ENCODE measurements at regions not wholly inside any gene's neighbourhood (a gene's known extent, or its start where the extent isn't known, plus 50 kb on each side); places are given as distances from the start of the nearest gene placed in this dataset.

DNA sequence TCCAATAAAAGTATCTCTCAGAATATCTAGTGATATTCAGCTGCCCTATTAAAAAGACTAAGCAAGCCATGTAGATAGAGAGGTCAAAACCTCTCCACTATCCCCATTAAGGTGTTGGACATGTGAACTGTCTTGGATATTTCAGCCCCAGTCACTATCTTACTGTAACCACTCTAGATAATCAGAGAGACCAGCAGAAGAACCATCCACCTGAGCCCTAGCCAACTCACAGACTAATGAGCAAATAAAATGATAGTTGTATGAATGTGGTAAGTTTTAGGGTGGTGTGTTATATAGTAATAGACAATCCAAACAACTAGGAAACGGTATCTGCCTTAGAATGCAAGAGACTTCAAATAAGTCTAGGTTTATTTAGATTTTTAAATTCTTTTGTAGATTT, 268.6 kb upstream of the KLF14 start:
- DNase-seq = no peak

GRCh38 chr7:131003634-131004033, 269.6 kb upstream of the KLF14 start:
- DNase-seq = no peak

DNA sequence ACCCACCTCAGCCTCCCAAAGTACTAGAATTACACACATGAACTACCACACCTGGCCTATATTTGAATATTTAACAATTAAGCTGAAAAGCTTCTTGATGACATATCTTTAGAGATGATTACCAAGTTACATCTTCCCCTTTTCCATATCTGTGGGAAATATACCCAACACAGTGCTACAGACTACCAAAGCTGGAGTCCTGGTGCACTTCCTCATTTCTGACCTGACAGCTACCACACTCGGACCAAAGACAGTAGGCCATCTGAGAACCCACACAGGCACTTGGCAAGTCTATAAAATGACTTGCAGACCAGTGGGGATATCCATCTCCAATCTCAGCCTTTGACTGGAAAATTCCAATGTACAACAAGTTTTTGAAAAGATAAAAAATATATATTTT, 270.4 kb upstream of the KLF14 start:
- DNase-seq = no peak

GRCh38 chr7:131007439-131008330, 273.7 kb upstream of the KLF14 start:
- DNase-seq = peak; percentile 81

- peak; percentile 78 for DNase-seq
Measured at GRCh38 chr7:131008840-131009711, 275.1 kb upstream of the KLF14 start.

- DNase-seq = no peak
Measured at GRCh38 chr7:131010029-131010716, 276.2 kb upstream of the KLF14 start.

DNA sequence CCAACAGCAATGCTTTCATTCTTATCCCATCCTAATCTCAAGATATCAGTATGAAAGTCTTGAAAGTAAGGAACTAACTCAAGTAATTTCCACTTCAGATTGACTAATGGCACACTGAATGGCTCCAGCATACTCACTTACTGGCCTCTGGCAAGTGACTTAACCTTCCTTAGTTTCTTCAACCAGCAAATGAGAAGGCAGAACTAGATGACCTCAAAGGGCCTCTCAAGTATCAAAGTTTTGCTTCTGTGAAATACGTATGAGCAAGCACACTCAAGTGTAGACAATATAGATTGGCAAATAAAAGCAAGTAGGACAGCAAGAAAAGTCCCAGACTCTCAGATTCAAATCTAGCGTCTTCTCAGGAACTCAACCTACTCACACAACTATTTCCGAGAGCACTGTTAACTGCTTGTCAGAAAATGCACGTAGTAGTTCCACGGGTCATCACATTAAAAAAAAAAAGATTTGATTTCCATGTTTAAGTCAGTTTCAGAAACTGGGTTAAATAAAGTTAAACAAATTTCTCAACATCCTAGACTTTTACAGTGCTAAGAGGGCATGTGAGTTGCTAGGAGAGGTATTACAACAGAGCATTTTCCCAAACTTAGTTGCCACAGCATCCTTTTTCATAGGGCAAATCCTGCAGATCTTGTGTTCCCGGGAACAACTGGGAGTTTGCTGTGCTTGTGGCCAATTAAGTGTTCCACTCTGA, 276.9 kb upstream of the KLF14 start:
- DNase-seq = peak; percentile 85

DNA sequence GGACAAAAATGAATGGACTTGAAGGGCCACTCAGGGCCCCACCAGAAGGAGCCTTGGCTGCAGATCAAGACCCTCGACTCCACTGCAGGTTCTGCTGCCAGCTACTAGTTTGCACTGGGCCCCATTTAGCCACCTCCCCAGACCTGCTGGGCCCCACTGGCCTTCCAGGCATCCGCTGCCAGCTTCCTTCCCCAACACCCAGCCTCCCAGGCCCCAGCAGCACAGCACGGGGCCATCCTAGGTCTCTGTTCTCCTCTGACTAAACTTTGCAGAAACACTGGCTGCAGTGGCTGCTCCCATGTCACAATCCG, 277.4 kb upstream of the KLF14 start:
- no peak for DNase-seq

- no peak for DNase-seq
Measured at GRCh38 chr7:131011976-131012375, 278.0 kb upstream of the KLF14 start.

DNA sequence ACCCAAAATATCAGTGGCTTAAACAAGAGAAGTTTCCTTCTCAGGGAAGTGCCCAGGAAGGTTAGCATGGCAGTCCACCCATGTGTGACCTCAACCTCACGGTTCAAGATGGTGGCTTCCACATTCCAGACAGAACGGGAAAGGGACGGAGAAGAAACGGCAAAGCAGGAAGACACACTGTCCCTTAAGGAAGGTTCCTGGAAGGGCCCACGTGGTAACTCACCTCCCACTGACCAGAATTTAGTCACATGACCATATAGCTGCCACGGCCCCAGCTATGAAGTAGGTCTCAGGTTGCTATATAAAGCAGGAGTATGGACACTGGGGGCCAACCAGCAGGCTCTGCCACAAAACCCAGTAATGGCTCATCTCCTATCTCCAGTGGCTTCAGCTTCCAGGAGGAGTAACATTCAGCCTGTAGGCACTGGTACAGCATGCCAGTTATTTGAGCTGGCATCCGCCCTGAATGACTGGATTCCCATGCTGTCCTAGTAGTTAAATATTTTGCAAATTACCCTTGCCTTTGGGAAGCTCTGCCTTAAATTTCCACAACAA, 278.5 kb upstream of the KLF14 start:
- DNase-seq = no peak

GRCh38 chr7:131013716-131014115, 279.7 kb upstream of the KLF14 start:
- no peak for DNase-seq

- DNase-seq = no peak
Measured at GRCh38 chr7:131014906-131015656, 281.1 kb upstream of the KLF14 start.

DNA sequence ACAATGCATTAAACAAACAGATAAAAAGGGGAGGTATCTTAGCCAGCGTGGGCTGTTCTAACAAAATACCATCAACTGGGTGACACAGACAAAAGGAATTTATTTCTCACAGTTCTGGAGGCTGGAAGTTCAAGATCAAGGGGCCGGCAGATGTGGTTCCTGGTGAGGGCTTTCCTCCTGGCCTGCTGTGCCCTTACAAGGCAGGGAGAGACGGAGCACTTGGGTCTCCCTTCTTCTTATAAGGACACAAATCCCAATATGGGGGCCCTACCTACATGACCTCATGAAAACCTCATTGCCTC, 281.6 kb upstream of the KLF14 start:
- no peak for DNase-seq

DNA sequence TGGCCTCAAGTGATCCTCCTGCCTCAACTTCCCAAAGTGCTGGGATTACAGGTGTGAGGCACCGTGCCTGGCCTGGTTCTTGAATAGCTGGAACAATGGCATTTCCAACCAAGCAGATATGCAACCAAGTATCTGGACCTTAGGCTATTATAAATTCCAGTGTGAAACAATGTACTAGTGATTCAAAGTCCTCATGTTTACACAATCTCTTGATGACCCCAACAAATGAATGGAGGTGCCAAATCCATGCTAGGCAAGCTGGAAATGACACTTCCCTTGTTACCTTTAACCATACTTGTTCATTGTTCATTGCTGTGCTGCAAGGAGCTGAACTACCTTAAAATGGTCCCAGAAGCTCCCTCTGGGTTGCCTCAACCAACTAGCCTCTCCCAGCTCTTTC, 282.2 kb upstream of the KLF14 start:
- DNase-seq = no peak

GRCh38 chr7:131019351-131019750, 285.3 kb upstream of the KLF14 start:
- no peak for DNase-seq

- peak; percentile 48 for DNase-seq
Measured at GRCh38 chr7:131020759-131021261, 286.8 kb upstream of the KLF14 start.

- peak; percentile 55 for DNase-seq
Measured at GRCh38 chr7:131021460-131021859, 287.5 kb upstream of the KLF14 start.

DNA sequence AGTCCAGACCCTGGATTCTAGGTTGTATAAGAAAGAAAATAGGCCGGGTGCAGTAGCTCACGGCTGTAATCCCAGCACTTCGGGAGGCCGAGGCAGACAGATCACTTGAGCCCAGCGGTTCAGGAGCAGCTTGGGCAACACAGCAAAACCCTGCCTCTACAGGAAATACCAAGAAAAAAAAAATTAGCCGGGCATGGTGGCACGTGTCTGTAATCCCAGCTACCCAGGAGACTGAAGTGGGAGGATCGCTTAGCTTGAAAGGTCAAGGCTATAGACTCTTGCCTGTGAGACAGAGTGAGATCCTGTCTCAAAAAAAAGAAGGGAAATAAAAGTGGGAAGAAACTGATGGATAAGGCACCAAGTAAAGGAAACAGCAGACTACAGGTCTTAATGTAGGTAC, 287.9 kb upstream of the KLF14 start:
- DNase-seq = no peak

- peak; percentile 61 for DNase-seq
Measured at GRCh38 chr7:131026297-131027000, 292.4 kb upstream of the KLF14 start.

DNA sequence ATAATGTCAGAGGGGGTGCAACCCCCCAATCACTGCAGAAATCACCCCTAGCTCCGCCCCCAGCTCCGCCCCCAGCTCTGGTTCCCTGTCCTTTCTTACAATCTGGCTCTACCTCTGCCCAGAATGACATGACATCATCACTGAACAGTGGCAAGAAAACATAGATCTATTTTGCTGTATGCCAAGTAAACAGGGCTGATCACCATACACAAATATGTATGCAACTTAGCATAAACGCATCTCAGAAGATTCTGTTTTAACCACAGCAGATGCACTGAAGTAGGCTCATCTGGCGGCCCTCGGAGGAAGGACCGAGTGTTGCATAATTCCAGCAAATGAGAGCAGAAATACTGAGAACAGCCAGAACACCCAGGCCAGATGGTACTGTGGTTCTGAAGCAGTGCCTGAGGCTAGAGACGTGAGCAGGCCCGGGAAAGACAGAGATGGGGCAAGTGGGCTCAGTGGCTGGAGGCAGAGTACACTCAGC, 293.3 kb upstream of the KLF14 start:
- peak; percentile 73 for DNase-seq

- no peak for DNase-seq
Measured at GRCh38 chr7:131028295-131028694, 294.3 kb upstream of the KLF14 start.
